Stimulated activated naive CD8-positive, alpha-beta T cell treated with anti-CD3 and anti-CD28 coated beads, Interleukin-15, amount 100 ng/mL, for 72 hours (primary cell): ENCODE measurements at regions not wholly inside any gene's neighbourhood (a gene's known extent, or its start where the extent isn't known, plus 50 kb on each side); places are given as distances from the start of the nearest gene placed in this dataset.

Source experiments
- ATAC-seq: fragments of 150-1000 bp; cut with Tn5 transposase; 2 replicates; pipeline ENCODE4 v1.10.0; 2021; ENCODE audit warnings: mild to moderate bottlenecking, moderate library complexity
- DNase-seq, 2 donors: peaks; one replicate each; pipeline ENCODE4 v3.0.0; 2021 to 2022
- H3K27ac Mint-ChIP-seq, 2 donors: one replicate each; pipeline ENCODE4 v1.8.0; 2022; ENCODE audit warnings: mild to moderate bottlenecking in 2 of 2, mixed read lengths in 2 of 2, moderate library complexity in 2 of 2
- H3K27me3 Mint-ChIP-seq: one replicate; pipeline ENCODE4 v1.8.0; 2022; ENCODE audit warnings: mixed read lengths
- H3K4me1 Mint-ChIP-seq: one replicate; pipeline ENCODE4 v1.8.0; 2022; ENCODE audit warnings: mild to moderate bottlenecking, mixed read lengths
- H3K4me3 Mint-ChIP-seq, 2 donors: one replicate each; pipeline ENCODE4 v1.8.0; 2022; ENCODE audit warnings: mild to moderate bottlenecking in 2 of 2, mixed read lengths in 2 of 2, moderate library complexity in 1 of 2
- H3K9me3 Mint-ChIP-seq, 2 donors: one replicate each; pipeline ENCODE4 v1.8.0; 2022; ENCODE audit warnings: mixed read lengths in 2 of 2

- no peak for DNase-seq
These were observed 266.2 kb downstream of the OPA1 start for GRCh38 chr3:193859195-193859594.

GRCh38 chr3:193861012-193861411 is 268.0 kb downstream of the OPA1 start:
- ATAC-seq = no peak
- DNase-seq = no peak
- Mint-ChIP-seq H3K4me3 (no peak overlapping the region), H3K4me1 (no peaks in the 10 kb centered on the region), H3K9me3 (no peaks in the 10 kb centered on the region), H3K27me3 (no peaks in the 10 kb centered on the region), H3K27ac (no peak overlapping the region)

More at GRCh38 chr3:193859195-193859594, 266.2 kb downstream of the OPA1 start:
- no peak overlapping the region for H3K4me3 Mint-ChIP-seq
- H3K9me3 Mint-ChIP-seq = no peaks in the 10 kb centered on the region
- H3K27ac Mint-ChIP-seq = no peak overlapping the region
- no peak for ATAC-seq
- H3K4me1 Mint-ChIP-seq = no peaks in the 10 kb centered on the region
- no peaks in the 10 kb centered on the region for H3K27me3 Mint-ChIP-seq

- ATAC-seq = no peak
- H3K27ac Mint-ChIP-seq = no peak overlapping the region
- no peaks in the 10 kb centered on the region for H3K9me3 Mint-ChIP-seq
- no peak overlapping the region for H3K4me3 Mint-ChIP-seq
- H3K4me1 Mint-ChIP-seq = no peaks in the 10 kb centered on the region
- H3K27me3 Mint-ChIP-seq = peaks cover 12% of the 10 kb centered on the region
- DNase-seq = no peak
These were observed 269.8 kb downstream of the OPA1 start for GRCh38 chr3:193862843-193863242.

GRCh38 chr3:193863657-193864357 is 270.8 kb downstream of the OPA1 start:
- no peaks in the 10 kb centered on the region for H3K4me1 Mint-ChIP-seq

GRCh38 chr3:193865339-193865738 is 270.6 kb upstream of the HES1 start:
- Mint-ChIP-seq H3K27me3 (peaks cover 37% of the 10 kb centered on the region), H3K4me1 (peaks cover 11% of the 10 kb centered on the region), H3K27ac (no peak overlapping the region), H3K9me3 (no peaks in the 10 kb centered on the region), H3K4me3 (no peak overlapping the region)
- ATAC-seq (no peak), DNase-seq (no peak)

More at GRCh38 chr3:193863657-193864357, 270.8 kb downstream of the OPA1 start:
- DNase-seq (no peak), ATAC-seq (no peak)
- Mint-ChIP-seq H3K27ac (no peak overlapping the region), H3K9me3 (no peaks in the 10 kb centered on the region), H3K4me3 (no peak overlapping the region), H3K27me3 (peaks cover 21% of the 10 kb centered on the region)

GRCh38 chr3:193865896-193866480 is 270.0 kb upstream of the HES1 start:
- no peaks in the 10 kb centered on the region for H3K9me3 Mint-ChIP-seq
- no peak for ATAC-seq
- no peak overlapping the region for H3K4me3 Mint-ChIP-seq
- H3K4me1 Mint-ChIP-seq = peaks cover 14% of the 10 kb centered on the region
- no peak for DNase-seq
- peaks cover 43% of the 10 kb centered on the region for H3K27me3 Mint-ChIP-seq
- peak overlapping the region in 1 of 2 donors; percentile 29 for H3K27ac Mint-ChIP-seq

GRCh38 chr3:193868590-193868989 is 267.4 kb upstream of the HES1 start:
- H3K9me3 Mint-ChIP-seq = no peaks in the 10 kb centered on the region
- no peak overlapping the region for H3K27ac Mint-ChIP-seq
- DNase-seq (no peak), ATAC-seq (no peak)
- peaks cover 51% of the 10 kb centered on the region for H3K27me3 Mint-ChIP-seq
- peaks cover 14% of the 10 kb centered on the region for H3K4me1 Mint-ChIP-seq
- H3K4me3 Mint-ChIP-seq = no peak overlapping the region

- peak; percentile 84 for ATAC-seq
- H3K27me3 Mint-ChIP-seq = peaks cover 52% of the 10 kb centered on the region
- H3K4me1 Mint-ChIP-seq = peaks cover 14% of the 10 kb centered on the region
- peak; percentile 40 to 56 for DNase-seq
- peak overlapping the region in 1 of 2 donors; percentile 16 for H3K27ac Mint-ChIP-seq
- peak overlapping the region; percentile 24 to 63 for H3K4me3 Mint-ChIP-seq
- no peaks in the 10 kb centered on the region for H3K9me3 Mint-ChIP-seq
These were observed 266.4 kb upstream of the HES1 start for GRCh38 chr3:193869221-193870201.

GRCh38 chr3:193870376-193871219 is 265.4 kb upstream of the HES1 start:
- H3K27ac Mint-ChIP-seq = no peak overlapping the region
- peaks cover 14% of the 10 kb centered on the region for H3K4me1 Mint-ChIP-seq
- H3K4me3 Mint-ChIP-seq = peak overlapping the region in 1 of 2 donors; percentile 63
- no peak for DNase-seq
- peaks cover 59% of the 10 kb centered on the region for H3K27me3 Mint-ChIP-seq
- ATAC-seq = no peak
- H3K9me3 Mint-ChIP-seq = no peaks in the 10 kb centered on the region

GRCh38 chr3:193871220-193871485 is 264.8 kb upstream of the HES1 start:
- H3K27me3 Mint-ChIP-seq = peaks cover 62% of the 10 kb centered on the region
- H3K4me3 Mint-ChIP-seq = no peak overlapping the region
- H3K4me1 Mint-ChIP-seq = peaks cover 14% of the 10 kb centered on the region
- DNase-seq = no peak
- no peaks in the 10 kb centered on the region for H3K9me3 Mint-ChIP-seq
- no peak overlapping the region for H3K27ac Mint-ChIP-seq
- ATAC-seq = no peak

GRCh38 chr3:193872265-193872753 is 263.6 kb upstream of the HES1 start:
- H3K27ac Mint-ChIP-seq = no peak overlapping the region
- no peaks in the 10 kb centered on the region for H3K9me3 Mint-ChIP-seq
- DNase-seq = peak in 1 of 2 donors; percentile 36
- peaks cover 14% of the 10 kb centered on the region for H3K4me1 Mint-ChIP-seq
- no peak overlapping the region for H3K4me3 Mint-ChIP-seq
- peak; percentile 58 for ATAC-seq
- peaks cover 67% of the 10 kb centered on the region for H3K27me3 Mint-ChIP-seq

GRCh38 chr3:193873426-193874201 is 262.3 kb upstream of the HES1 start:
- Mint-ChIP-seq H3K27me3 (peaks cover 56% of the 10 kb centered on the region), H3K27ac (no peak overlapping the region), H3K9me3 (no peaks in the 10 kb centered on the region), H3K4me1 (peaks cover 14% of the 10 kb centered on the region), H3K4me3 (no peak overlapping the region)
- ATAC-seq (no peak), DNase-seq (no peak)

- H3K27ac Mint-ChIP-seq = no peak overlapping the region
- ATAC-seq (no peak), DNase-seq (no peak)
- H3K4me1 Mint-ChIP-seq = peaks cover 18% of the 10 kb centered on the region
- no peak overlapping the region for H3K4me3 Mint-ChIP-seq
- H3K9me3 Mint-ChIP-seq = no peaks in the 10 kb centered on the region
- H3K27me3 Mint-ChIP-seq = peaks cover 55% of the 10 kb centered on the region
These were observed 261.4 kb upstream of the HES1 start for GRCh38 chr3:193874512-193874911.

GRCh38 chr3:193874997-193875593 is 260.9 kb upstream of the HES1 start:
- H3K9me3 Mint-ChIP-seq = no peaks in the 10 kb centered on the region
- peaks cover 54% of the 10 kb centered on the region for H3K27me3 Mint-ChIP-seq
- ATAC-seq = no peak
- DNase-seq = no peak
- H3K4me1 Mint-ChIP-seq = peaks cover 17% of the 10 kb centered on the region
- H3K4me3 Mint-ChIP-seq = no peak overlapping the region
- no peak overlapping the region for H3K27ac Mint-ChIP-seq
